ENCODE measurements at regions not wholly inside any gene's neighbourhood (a gene's known extent, or its start where the extent isn't known, plus 50 kb on each side); places are given as distances from the start of the nearest gene placed in this dataset.
A peak's percentile ranks its signal among the peaks of the same experiment; 100 is the strongest.

- in situ Hi-C loops (cut with MboI; ENCODE audit: low pct_unique_long_range_greater_than_20kb, low sequenced_read_pairs): no loop called here
- no peak for DNase-seq
Measured at GRCh38 chr9:30116673-30117217, 2267.7 kb upstream of the ACO1 start.

GRCh38 chr9:30120666-30121065 lies 2263.8 kb upstream of the ACO1 start:
- in situ Hi-C loops (cut with MboI; ENCODE audit: low pct_unique_long_range_greater_than_20kb, low sequenced_read_pairs): no loop called here
- DNase-seq: no peak

DNA sequence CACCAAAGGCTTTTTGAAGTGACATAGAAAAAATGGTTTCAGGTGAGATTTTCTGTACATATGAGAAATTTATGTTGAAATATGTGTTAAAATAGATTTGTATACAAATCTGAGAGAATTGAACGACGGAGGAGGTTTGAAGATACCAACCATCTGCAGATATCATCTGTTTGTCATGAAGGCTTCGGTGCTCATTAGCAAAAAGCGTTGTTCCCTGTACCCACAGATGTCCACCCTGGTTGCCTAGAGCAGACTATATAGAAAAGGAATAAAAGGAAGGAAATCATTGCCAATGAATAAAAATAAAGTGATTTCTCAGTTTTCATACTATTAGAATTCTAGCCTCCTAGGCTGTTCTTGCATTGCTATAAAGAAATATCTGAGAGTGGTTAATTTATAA lies 2262.8 kb upstream of the ACO1 start:
- no peak for DNase-seq
- in situ Hi-C loops (cut with MboI; ENCODE audit: low pct_unique_long_range_greater_than_20kb, low sequenced_read_pairs): no loop called here

DNA sequence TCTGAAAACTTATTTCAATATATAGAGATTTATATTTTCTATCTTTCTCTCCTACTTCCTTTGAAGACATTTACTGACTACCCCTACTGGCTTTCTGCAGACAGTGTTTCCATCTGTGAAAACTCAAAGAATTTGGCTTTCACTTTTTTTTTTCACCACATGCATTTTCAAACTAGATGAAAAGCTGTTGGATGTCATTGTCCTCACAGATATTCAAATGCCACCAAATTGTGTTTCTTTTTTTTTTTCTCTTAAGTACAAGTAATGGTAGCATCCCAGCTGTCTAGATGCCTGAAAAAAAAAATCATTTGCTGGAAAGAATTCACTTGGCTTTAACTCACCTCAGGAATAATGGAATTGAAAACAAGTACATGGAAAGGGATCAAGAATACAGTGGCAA lies 2258.6 kb upstream of the ACO1 start:
- DNase-seq: no peak
- in situ Hi-C loops (cut with MboI; ENCODE audit: low pct_unique_long_range_greater_than_20kb, low sequenced_read_pairs): no loop called here

- in situ Hi-C loops (cut with MboI; ENCODE audit: low pct_unique_long_range_greater_than_20kb, low sequenced_read_pairs): no loop called here
- no peak for DNase-seq
Measured at GRCh38 chr9:30127371-30127770, 2257.1 kb upstream of the ACO1 start.

DNA sequence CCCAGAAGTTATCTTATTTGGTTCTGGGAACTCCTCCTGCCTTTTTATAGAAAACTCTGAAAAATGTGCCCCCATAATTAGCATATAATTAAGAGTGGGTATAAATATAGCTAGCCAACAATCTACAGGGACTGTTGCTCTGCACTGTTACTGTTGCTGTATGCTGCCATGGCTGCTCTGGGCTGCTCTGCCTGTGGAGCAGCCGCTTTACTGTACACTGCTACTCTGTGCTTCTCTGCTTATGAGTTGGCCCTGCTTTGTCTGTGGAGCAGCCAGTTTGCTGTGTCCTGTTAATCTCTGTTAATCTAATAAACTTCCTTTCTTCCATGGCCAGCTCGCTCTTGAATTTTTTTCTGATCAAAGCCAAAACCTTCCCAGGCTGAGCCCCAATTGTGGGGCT lies 2244.0 kb upstream of the ACO1 start:
- DNase-seq: no peak
- in situ Hi-C loops (cut with MboI; ENCODE audit: low pct_unique_long_range_greater_than_20kb, low sequenced_read_pairs): no loop called here

DNA sequence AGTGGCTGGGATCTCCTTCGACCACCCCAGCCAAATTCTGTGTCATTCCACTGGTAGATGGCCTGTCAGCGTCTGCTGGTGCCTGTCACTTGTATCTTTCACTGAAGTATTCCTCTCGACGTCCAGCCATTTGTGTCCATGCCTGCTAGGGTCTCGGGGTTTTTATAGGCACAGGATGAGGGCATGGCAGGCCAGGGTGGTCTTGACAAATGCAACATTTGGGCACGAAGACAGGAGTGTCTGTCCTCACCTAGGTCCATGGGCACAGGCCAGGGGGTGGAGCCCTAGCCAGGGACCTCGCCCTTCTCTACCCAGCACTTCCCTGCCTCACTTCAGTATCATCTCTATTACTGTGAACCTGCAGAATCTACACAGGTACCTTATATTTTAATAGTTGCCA lies 2223.9 kb upstream of the ACO1 start:
- in situ Hi-C loops (cut with MboI; ENCODE audit: low pct_unique_long_range_greater_than_20kb, low sequenced_read_pairs): no loop called here
- DNase-seq: no peak

GRCh38 chr9:30172206-30172605 lies 2212.2 kb upstream of the ACO1 start:
- DNase-seq: no peak
- in situ Hi-C loops (cut with MboI; ENCODE audit: low pct_unique_long_range_greater_than_20kb, low sequenced_read_pairs): no loop called here

GRCh38 chr9:30178610-30179009 lies 2205.8 kb upstream of the ACO1 start:
- in situ Hi-C loops (cut with MboI; ENCODE audit: low pct_unique_long_range_greater_than_20kb, low sequenced_read_pairs): no loop called here
- no peak for DNase-seq

- in situ Hi-C loops (cut with MboI; ENCODE audit: low pct_unique_long_range_greater_than_20kb, low sequenced_read_pairs): no loop called here
- DNase-seq: no peak
Measured at GRCh38 chr9:30193421-30193820, 2191.0 kb upstream of the ACO1 start.

GRCh38 chr9:30196941-30197340 lies 2187.5 kb upstream of the ACO1 start:
- DNase-seq: no peak
- in situ Hi-C loops (cut with MboI; ENCODE audit: low pct_unique_long_range_greater_than_20kb, low sequenced_read_pairs): no loop called here

DNA sequence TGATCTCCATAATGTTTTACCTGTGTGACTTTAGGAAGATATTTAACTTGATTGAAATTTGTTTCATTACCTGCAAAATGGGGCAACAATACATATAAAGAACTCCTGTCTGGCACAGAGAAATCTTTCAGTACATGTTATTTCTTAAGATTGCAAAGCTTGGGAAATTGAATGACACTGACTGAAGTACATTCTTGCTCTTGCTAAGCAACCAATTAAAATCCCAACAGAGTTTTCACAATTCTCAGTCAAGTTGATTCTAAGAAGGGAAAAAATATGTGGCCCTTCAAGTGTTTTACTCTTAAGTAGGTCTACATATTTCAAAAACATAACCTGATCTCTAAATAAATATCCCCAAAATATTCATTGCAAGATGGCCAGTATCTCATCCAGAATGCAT lies 2187.0 kb upstream of the ACO1 start:
- no peak for DNase-seq
- in situ Hi-C loops (cut with MboI; ENCODE audit: low pct_unique_long_range_greater_than_20kb, low sequenced_read_pairs): no loop called here

DNA sequence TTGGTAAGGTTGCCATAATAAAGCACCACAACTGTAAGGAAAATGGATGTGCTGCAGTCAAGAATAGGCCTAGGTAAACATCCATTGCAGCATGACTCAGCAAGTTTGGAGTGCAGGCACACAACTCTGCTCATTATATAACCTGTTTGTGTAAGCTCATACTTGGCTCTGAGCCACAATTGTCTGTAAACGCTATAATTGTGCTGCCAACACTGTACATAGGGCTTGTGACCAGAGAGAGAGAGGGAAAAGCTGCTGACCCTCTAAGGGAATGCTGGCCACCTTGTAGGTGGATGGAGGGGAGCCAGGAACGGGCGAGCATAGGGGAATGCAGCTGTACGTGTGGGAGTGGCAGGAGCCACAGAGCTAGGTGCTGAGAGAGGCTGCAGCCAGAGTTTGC lies 2186.5 kb upstream of the ACO1 start:
- DNase-seq: peak; percentile 7
- in situ Hi-C loops (cut with MboI; ENCODE audit: low pct_unique_long_range_greater_than_20kb, low sequenced_read_pairs): no loop called here

- DNase-seq: no peak
- in situ Hi-C loops (cut with MboI; ENCODE audit: low pct_unique_long_range_greater_than_20kb, low sequenced_read_pairs): no loop called here
Measured at GRCh38 chr9:30198463-30199309, 2185.8 kb upstream of the ACO1 start.

DNA sequence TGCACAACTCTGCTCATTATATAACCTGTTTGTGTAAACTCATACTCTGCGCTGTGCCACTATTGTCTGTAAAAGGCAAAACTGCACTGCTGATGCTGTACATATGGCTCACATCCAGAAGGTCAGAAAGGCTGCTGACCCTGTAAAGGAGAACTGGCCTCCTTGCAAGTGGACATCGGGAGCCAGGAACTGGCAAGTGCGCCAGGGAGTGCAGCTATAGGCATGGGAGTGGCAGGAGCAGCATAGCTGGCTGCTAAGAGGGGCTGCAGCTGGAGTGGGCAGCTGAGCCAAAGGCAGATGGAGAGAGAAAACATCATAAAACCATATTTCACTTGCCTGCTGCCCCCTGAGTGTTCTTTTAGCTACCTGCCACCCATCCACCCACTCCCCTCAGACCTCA lies 2183.4 kb upstream of the ACO1 start:
- no peak for DNase-seq
- in situ Hi-C loops (cut with MboI; ENCODE audit: low pct_unique_long_range_greater_than_20kb, low sequenced_read_pairs): no loop called here

- DNase-seq: no peak
- in situ Hi-C loops (cut with MboI; ENCODE audit: low pct_unique_long_range_greater_than_20kb, low sequenced_read_pairs): no loop called here
Measured at GRCh38 chr9:30235068-30235467, 2149.4 kb upstream of the ACO1 start.

- DNase-seq: no peak
- in situ Hi-C loops (cut with MboI; ENCODE audit: low pct_unique_long_range_greater_than_20kb, low sequenced_read_pairs): no loop called here
Measured at GRCh38 chr9:30235564-30235963, 2148.9 kb upstream of the ACO1 start.

GRCh38 chr9:30239878-30240277 lies 2144.6 kb upstream of the ACO1 start:
- no peak for DNase-seq
- in situ Hi-C loops (cut with MboI; ENCODE audit: low pct_unique_long_range_greater_than_20kb, low sequenced_read_pairs): no loop called here

GRCh38 chr9:30243467-30243866 lies 2141.0 kb upstream of the ACO1 start:
- in situ Hi-C loops (cut with MboI; ENCODE audit: low pct_unique_long_range_greater_than_20kb, low sequenced_read_pairs): no loop called here
- DNase-seq: no peak

DNA sequence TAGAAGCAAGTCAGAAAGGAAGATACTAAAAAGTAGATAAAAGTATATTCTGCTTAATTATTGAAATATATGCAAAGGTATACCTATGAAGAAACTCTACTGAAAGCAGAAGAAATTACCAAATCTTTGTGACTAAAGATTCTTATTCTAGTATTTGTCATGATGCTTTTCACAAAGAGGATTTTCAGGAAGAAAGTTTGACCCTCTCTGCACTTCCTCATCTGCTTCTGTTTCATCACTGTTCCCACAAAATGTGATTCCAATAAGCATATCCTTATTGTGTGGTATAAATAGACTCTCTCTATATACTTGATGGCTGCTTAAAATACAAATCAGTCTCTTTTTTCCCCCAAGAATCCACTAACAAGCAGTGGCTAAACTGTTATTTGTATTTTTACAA lies 2139.6 kb upstream of the ACO1 start:
- in situ Hi-C loops (cut with MboI; ENCODE audit: low pct_unique_long_range_greater_than_20kb, low sequenced_read_pairs): no loop called here
- peak; percentile 4 for DNase-seq

- no peak for DNase-seq
- in situ Hi-C loops (cut with MboI; ENCODE audit: low pct_unique_long_range_greater_than_20kb, low sequenced_read_pairs): no loop called here
Measured at GRCh38 chr9:30250872-30251271, 2133.6 kb upstream of the ACO1 start.
